Neural cell (in vitro differentiated cells): ENCODE measurements at regions not wholly inside any gene's neighbourhood (a gene's known extent, or its start where the extent isn't known, plus 50 kb on each side); places are given as distances from the start of the nearest gene placed in this dataset.
A peak's percentile ranks its signal among the peaks of the same experiment; 100 is the strongest.

Experiments
- H2AFZ ChIP-seq: fragments of 200-600, 300-800 bp; sonication (generic), shearing (Covaris generic); 2 replicates; pipeline ENCODE4 v1.6.0; 2014; ENCODE audit warnings: low read depth, mild to moderate bottlenecking, antibody characterized with exemption, low read length, moderate library complexity
- H3F3A ChIP-seq: fragments of 200-600 bp; shearing (Covaris generic); 2 replicates; pipeline ENCODE4 v1.6.1; 2016; ENCODE audit warnings: mild to moderate bottlenecking, moderate library complexity, mixed read lengths, antibody characterized with exemption, low read length; ENCODE audit not compliant: insufficient read depth, poor library complexity, severe bottlenecking
- H3K27ac ChIP-seq: fragments of 200-600, 300-800 bp; sonication (generic), shearing (Covaris generic); 2 replicates; pipeline ENCODE4 v1.5.1; 2014; ENCODE audit warnings: mild to moderate bottlenecking, low read length, moderate library complexity
- H3K27me3 ChIP-seq: fragments of 300-800, 200-600 bp; sonication (generic), shearing (Covaris generic); 2 replicates; pipeline ENCODE4 v1.6.0; 2014; ENCODE audit warnings: mild to moderate bottlenecking, low read depth, low read length, moderate library complexity; ENCODE audit not compliant: insufficient read depth
- H3K36me3 ChIP-seq: fragments of 300-800, 200-600 bp; sonication (generic), shearing (Covaris generic); 2 replicates; pipeline ENCODE4 v1.5.1; 2014; ENCODE audit warnings: mild to moderate bottlenecking, antibody characterized with exemption, low read length, moderate library complexity; ENCODE audit not compliant: insufficient read depth
- H3K4me2 ChIP-seq: fragments of 300-800, 200-600 bp; sonication (generic), shearing (Covaris generic); 2 replicates; pipeline ENCODE4 v1.6.0; 2014; ENCODE audit warnings: mild to moderate bottlenecking, low read length
- H3K4me3 ChIP-seq: fragments of 300-800, 200-600 bp; sonication (generic), shearing (Covaris generic); 2 replicates; pipeline ENCODE4 v1.5.1; 2014; ENCODE audit warnings: mild to moderate bottlenecking, low read length, moderate library complexity
- H3K79me2 ChIP-seq: fragments of 200-600 bp; shearing (Covaris generic); replicated peaks from 2 replicates; pipeline ENCODE4 v1.6.0; 2014; ENCODE audit warnings: mild to moderate bottlenecking, low read length, moderate library complexity; ENCODE audit not compliant: insufficient read depth
- H3K9ac ChIP-seq: fragments of 300-800, 200-600 bp; sonication (generic), shearing (Covaris generic); 2 replicates; pipeline ENCODE4 v1.6.1; 2016; ENCODE audit warnings: mild to moderate bottlenecking, low read length, mixed read lengths
- H3K9me2 ChIP-seq: fragments of 200-600 bp; shearing (Covaris generic); 2 replicates; pipeline ENCODE4 v1.6.1; 2016; ENCODE audit warnings: mild to moderate bottlenecking, low read length, mixed read lengths; ENCODE audit not compliant: insufficient read depth
- H3K9me3 ChIP-seq: fragments of 200-600, 300-800 bp; sonication (generic), shearing (Covaris generic); 2 replicates; pipeline ENCODE4 v1.6.1; 2016; ENCODE audit warnings: mild to moderate bottlenecking, mixed run types, low read length, moderate library complexity, mixed read lengths
- H4K20me1 ChIP-seq: fragments of 200-600 bp; shearing (Covaris generic); 2 replicates; pipeline ENCODE4 v1.6.1; 2016; ENCODE audit warnings: mild to moderate bottlenecking, mixed run types; ENCODE audit not compliant: insufficient read depth
- EP300 ChIP-seq: fragments of 450-650 bp; conservative IDR thresholded peaks from 2 replicates; pipeline ENCODE4 v1.6.1; 2014; ENCODE audit warnings: antibody characterized with exemption, mild to moderate bottlenecking, moderate library complexity; ENCODE audit not compliant: poor library complexity, severe bottlenecking
- EZH2 ChIP-seq: fragments of 200-600, 300-800 bp; shearing (Covaris generic), sonication (generic); IDR thresholded peaks from 2 replicates; pipeline ENCODE4 v1.6.1; 2014; ENCODE audit warnings: antibody characterized with exemption, low read length, borderline replicate concordance, mild to moderate bottlenecking; ENCODE audit not compliant: insufficient read depth, poor library complexity, severe bottlenecking
- MXI1 ChIP-seq: fragments of 450-650 bp; conservative IDR thresholded peaks from 2 replicates; pipeline ENCODE4 v1.6.1; 2014; ENCODE audit warnings: antibody characterized with exemption, mild to moderate bottlenecking; ENCODE audit not compliant: poor library complexity, severe bottlenecking
- POLR2AphosphoS5 ChIP-seq: IDR thresholded peaks from 2 replicates; pipeline ENCODE4 v1.6.1; 2012
- RAD21 ChIP-seq: fragments of 450-650 bp; conservative IDR thresholded peaks from 2 replicates; pipeline ENCODE4 v1.6.1; 2014; ENCODE audit warnings: antibody characterized with exemption, mild to moderate bottlenecking, moderate library complexity
- SMC3 ChIP-seq: fragments of 450-650 bp; conservative IDR thresholded peaks from 2 replicates; pipeline ENCODE4 v1.6.1; 2014; ENCODE audit warnings: antibody characterized with exemption, mild to moderate bottlenecking, moderate library complexity; ENCODE audit not compliant: poor library complexity
- TAF1 ChIP-seq: IDR thresholded peaks from 2 replicates; pipeline ENCODE4 v1.6.1; 2012; ENCODE audit warnings: low read depth
- TF ChIP-seq, protein P1 (sequence below): IDR thresholded peaks from 2 replicates; pipeline ENCODE4 v1.6.1; 2012; ENCODE audit warnings: borderline replicate concordance
- TF ChIP-seq, protein P2 (sequence below): fragments of 450-650 bp; IDR thresholded peaks from 2 replicates; pipeline ENCODE4 v1.5.1; 2014; ENCODE audit warnings: antibody characterized with exemption, mild to moderate bottlenecking, moderate library complexity; ENCODE audit not compliant: poor library complexity, severe bottlenecking

DNA sequence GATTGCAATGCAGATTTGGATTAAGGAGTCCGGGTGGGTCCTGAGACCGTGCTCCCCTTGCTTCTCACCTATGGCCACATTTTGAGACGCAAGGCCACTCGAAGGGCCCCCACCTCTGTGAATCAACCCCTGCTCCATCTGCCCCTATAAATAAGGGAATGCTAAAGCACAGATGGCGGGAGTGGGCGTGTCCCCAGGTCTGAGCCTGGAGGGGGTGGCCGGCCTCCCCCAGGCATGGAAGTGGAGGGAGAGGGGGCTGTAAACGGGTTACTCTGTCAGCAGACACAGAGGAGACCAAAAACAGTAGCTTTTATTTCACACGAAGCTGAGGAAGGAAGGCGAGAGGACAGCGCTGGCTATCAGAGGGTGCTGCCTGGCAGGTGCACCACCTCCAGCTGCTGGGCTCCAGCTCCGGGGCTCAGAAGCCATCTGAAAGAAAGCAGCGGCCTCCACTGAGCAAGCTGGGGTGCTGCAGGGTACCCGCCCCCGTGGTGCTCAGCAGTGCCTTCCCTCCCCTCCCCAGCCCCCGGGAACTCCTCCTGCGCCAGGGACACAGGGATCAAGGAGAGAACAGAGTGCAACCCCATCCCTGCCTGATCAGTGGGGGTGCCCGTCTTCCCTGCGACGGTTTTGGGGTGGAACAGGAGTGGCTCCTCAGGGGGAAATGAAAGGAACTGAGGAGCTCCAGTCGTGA lies 56.7 kb upstream of the RAB6C start:
- Histone ChIP-seq H4K20me1 (no peaks in the 10 kb centered on the region), H3K4me2 (no peak overlapping the region), H3K9me2 (no peaks in the 10 kb centered on the region), H2AFZ (no peak overlapping the region), H3K36me3 (no peaks in the 10 kb centered on the region), H3K27ac (no peak overlapping the region), H3F3A (no peaks in the 10 kb centered on the region), H3K9me3 (peaks cover 5% of the 10 kb centered on the region), H3K9ac (peak overlapping the region; percentile 44), H3K4me3 (peak overlapping the region; percentile 65), H3K79me2 (no peaks in the 10 kb centered on the region), H3K27me3 (no peaks in the 10 kb centered on the region)
- no peak for TF ChIP-seq MXI1
- TF ChIP-seq POLR2AphosphoS5: no peak
- TF ChIP-seq, protein P1, sequence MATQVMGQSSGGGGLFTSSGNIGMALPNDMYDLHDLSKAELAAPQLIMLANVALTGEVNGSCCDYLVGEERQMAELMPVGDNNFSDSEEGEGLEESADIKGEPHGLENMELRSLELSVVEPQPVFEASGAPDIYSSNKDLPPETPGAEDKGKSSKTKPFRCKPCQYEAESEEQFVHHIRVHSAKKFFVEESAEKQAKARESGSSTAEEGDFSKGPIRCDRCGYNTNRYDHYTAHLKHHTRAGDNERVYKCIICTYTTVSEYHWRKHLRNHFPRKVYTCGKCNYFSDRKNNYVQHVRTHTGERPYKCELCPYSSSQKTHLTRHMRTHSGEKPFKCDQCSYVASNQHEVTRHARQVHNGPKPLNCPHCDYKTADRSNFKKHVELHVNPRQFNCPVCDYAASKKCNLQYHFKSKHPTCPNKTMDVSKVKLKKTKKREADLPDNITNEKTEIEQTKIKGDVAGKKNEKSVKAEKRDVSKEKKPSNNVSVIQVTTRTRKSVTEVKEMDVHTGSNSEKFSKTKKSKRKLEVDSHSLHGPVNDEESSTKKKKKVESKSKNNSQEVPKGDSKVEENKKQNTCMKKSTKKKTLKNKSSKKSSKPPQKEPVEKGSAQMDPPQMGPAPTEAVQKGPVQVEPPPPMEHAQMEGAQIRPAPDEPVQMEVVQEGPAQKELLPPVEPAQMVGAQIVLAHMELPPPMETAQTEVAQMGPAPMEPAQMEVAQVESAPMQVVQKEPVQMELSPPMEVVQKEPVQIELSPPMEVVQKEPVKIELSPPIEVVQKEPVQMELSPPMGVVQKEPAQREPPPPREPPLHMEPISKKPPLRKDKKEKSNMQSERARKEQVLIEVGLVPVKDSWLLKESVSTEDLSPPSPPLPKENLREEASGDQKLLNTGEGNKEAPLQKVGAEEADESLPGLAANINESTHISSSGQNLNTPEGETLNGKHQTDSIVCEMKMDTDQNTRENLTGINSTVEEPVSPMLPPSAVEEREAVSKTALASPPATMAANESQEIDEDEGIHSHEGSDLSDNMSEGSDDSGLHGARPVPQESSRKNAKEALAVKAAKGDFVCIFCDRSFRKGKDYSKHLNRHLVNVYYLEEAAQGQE: no peak
- TF ChIP-seq EP300: no peak
- no peak for TF ChIP-seq TAF1
- TF ChIP-seq, protein P2, sequence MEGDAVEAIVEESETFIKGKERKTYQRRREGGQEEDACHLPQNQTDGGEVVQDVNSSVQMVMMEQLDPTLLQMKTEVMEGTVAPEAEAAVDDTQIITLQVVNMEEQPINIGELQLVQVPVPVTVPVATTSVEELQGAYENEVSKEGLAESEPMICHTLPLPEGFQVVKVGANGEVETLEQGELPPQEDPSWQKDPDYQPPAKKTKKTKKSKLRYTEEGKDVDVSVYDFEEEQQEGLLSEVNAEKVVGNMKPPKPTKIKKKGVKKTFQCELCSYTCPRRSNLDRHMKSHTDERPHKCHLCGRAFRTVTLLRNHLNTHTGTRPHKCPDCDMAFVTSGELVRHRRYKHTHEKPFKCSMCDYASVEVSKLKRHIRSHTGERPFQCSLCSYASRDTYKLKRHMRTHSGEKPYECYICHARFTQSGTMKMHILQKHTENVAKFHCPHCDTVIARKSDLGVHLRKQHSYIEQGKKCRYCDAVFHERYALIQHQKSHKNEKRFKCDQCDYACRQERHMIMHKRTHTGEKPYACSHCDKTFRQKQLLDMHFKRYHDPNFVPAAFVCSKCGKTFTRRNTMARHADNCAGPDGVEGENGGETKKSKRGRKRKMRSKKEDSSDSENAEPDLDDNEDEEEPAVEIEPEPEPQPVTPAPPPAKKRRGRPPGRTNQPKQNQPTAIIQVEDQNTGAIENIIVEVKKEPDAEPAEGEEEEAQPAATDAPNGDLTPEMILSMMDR: no peak
- TF ChIP-seq RAD21: no peak
- no peak for TF ChIP-seq EZH2
- TF ChIP-seq SMC3: no peak

DNA sequence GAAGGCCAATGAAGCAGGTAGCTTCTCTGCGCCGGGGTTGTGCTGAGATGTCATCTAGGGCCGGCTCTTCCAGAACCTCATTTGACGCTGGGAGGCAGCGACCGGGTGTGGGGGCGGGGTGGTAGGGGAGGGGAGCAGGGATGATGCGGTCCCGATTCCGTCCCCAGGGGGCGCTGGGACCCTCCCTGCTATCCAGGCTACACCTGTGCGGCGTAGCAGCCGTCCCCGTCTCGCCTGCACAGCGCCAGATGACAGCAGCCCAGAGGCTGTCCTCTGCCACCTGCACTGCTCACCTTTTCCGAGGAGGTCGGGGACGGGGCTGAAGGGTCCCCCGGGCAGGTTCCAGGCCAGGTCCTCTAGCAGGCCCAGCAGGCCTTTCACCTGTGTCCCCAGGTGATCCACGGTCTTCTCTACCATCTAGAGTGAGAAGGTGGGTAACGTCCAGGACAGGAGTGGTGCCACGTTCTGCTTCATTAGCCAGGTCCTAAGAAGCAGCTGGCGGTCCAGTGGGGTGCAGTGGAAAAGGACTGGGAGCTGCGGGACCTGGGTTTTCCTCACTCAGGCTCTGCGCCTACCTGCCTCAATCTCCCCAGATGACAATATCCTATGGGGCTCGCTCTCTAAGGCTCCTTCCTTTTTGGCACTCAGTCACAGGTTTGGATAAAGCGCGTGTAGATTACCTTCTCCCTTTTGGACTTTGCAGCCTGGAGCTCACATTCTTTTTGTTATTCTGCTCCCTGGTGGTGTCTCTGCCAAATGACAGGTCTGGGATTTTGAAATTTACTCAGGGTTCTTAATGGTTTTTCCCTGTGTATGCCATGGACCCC lies 56.0 kb upstream of the RAB6C start:
- no peaks in the 10 kb centered on the region for H4K20me1 ChIP-seq
- no peaks in the 10 kb centered on the region for H3K27me3 ChIP-seq
- no peak overlapping the region for H2AFZ ChIP-seq
- no peaks in the 10 kb centered on the region for H3K79me2 ChIP-seq
- H3K9ac ChIP-seq: peak overlapping the region; percentile 44
- no peak overlapping the region for H3K4me2 ChIP-seq
- H3K9me2 ChIP-seq: no peaks in the 10 kb centered on the region
- H3F3A ChIP-seq: no peaks in the 10 kb centered on the region
- H3K4me3 ChIP-seq: peak overlapping the region; percentile 65
- H3K27ac ChIP-seq: no peak overlapping the region
- no peaks in the 10 kb centered on the region for H3K9me3 ChIP-seq
- TF ChIP-seq, protein P2: peak; percentile 51
- no peak for TF ChIP-seq EP300
- TF ChIP-seq TAF1: no peak
- no peak for TF ChIP-seq POLR2AphosphoS5
- peak; percentile 51 for TF ChIP-seq RAD21
- no peak for TF ChIP-seq EZH2
- TF ChIP-seq, protein P1: no peak
- TF ChIP-seq SMC3: peak; percentile 52
- no peak for TF ChIP-seq MXI1
- H3K36me3 ChIP-seq: no peaks in the 10 kb centered on the region
